Ascending aorta (tissue), 2 donors: ENCODE measurements at regions not wholly inside any gene's neighbourhood (a gene's known extent, or its start where the extent isn't known, plus 50 kb on each side); places are given as distances from the start of the nearest gene placed in this dataset.
A peak's percentile ranks its signal among the peaks of the same experiment; 100 is the strongest.

ENCODE experiments used
- DNase-seq, 2 donors: peaks; one replicate each; pipeline ENCODE4 v3.0.0-alpha.2; 2019; ENCODE audit warnings: low spot score in 2 of 2
- H3K27ac ChIP-seq, 2 donors: fragments of 200-600 bp; sonication (generic); one replicate each; pipeline ENCODE4 v1.5.1; 2016 to 2017; ENCODE audit warnings: mild to moderate bottlenecking in 1 of 2
- H3K27me3 ChIP-seq: fragments of 200-600 bp; sonication (generic); one replicate; pipeline ENCODE4 v1.5.1; 2017
- H3K36me3 ChIP-seq, 2 donors: fragments of 200-600 bp; sonication (generic); one replicate each; pipeline ENCODE4 v1.5.1; 2016
- H3K4me1 ChIP-seq, 2 donors: fragments of 200-600 bp; sonication (generic); one replicate each; pipeline ENCODE4 v1.5.1; 2016 to 2017; ENCODE audit warnings: mild to moderate bottlenecking in 1 of 2
- H3K4me3 ChIP-seq, 2 donors: fragments of 200-600 bp; sonication (generic); one replicate each; pipeline ENCODE4 v1.5.1; 2016 to 2017; ENCODE audit warnings: mild to moderate bottlenecking in 1 of 2
- H3K9me3 ChIP-seq, 2 donors: fragments of 200-600 bp; sonication (generic); one replicate each; pipeline ENCODE4 v1.5.1; 2016
- intact Hi-C: fragments of 100-400 bp; cut with DNase I; formaldehyde crosslinking; loops from one replicate; pipeline ENCODE4 v1.15.1; 2023
- TF ChIP-seq, protein P1 (sequence below), 3 experiments: fragments of 200-600 bp in 2 of 3; fragments of 450-650 bp in 1 of 3; sonication (generic) in 2 of 3; IDR thresholded peaks; one replicate each; pipeline ENCODE4 v1.5.1; 2016 to 2019; ENCODE audit warnings: antibody characterized with exemption in 3 of 3, mild to moderate bottlenecking in 1 of 3, moderate library complexity in 1 of 3

DNA sequence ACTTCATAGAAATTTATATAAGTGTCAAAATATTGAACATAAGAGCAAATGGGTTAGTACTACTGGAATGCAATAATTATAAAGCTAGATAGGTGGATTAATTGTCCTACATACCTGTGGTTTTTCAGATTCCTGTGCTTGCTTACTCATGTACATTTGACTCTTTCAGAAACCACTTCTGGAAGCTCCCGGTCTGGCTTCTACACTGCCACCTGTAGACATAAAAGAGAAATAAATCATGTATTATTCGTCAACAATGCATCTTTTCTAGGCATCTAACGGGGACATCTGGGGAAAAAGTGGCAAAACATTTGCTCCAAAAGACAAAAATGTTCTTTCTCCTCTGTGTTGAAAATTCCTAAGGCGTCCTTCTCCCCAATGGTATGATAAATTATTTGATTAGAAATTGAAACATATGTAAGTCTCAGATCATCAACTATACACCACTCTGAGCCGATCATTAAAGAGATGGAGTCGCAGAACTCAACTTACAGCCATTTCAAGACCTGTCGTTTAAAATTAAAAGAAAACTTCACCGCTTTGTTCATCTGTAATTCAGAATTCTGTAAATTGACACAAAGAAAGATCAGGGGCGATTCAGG lies 648.7 kb upstream of the DIPK2B start:
- H3K27ac ChIP-seq, result no peak overlapping the region
- H3K4me1 ChIP-seq, result no peaks in the 10 kb centered on the region
- peak overlapping the region in 1 of 2 donors; percentile 83 for H3K4me3 ChIP-seq
- no peaks in the 10 kb centered on the region for H3K27me3 ChIP-seq
- H3K9me3 ChIP-seq, result no peaks in the 10 kb centered on the region
- intact Hi-C loops, result no loop called here
- DNase-seq, result no peak
- no peaks in the 10 kb centered on the region for H3K36me3 ChIP-seq
- TF ChIP-seq, protein P1, sequence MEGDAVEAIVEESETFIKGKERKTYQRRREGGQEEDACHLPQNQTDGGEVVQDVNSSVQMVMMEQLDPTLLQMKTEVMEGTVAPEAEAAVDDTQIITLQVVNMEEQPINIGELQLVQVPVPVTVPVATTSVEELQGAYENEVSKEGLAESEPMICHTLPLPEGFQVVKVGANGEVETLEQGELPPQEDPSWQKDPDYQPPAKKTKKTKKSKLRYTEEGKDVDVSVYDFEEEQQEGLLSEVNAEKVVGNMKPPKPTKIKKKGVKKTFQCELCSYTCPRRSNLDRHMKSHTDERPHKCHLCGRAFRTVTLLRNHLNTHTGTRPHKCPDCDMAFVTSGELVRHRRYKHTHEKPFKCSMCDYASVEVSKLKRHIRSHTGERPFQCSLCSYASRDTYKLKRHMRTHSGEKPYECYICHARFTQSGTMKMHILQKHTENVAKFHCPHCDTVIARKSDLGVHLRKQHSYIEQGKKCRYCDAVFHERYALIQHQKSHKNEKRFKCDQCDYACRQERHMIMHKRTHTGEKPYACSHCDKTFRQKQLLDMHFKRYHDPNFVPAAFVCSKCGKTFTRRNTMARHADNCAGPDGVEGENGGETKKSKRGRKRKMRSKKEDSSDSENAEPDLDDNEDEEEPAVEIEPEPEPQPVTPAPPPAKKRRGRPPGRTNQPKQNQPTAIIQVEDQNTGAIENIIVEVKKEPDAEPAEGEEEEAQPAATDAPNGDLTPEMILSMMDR (IDR thresholded peaks at IDR 0.05), result peak in 2 of 3 experiments; percentile 11 to 25

DNA sequence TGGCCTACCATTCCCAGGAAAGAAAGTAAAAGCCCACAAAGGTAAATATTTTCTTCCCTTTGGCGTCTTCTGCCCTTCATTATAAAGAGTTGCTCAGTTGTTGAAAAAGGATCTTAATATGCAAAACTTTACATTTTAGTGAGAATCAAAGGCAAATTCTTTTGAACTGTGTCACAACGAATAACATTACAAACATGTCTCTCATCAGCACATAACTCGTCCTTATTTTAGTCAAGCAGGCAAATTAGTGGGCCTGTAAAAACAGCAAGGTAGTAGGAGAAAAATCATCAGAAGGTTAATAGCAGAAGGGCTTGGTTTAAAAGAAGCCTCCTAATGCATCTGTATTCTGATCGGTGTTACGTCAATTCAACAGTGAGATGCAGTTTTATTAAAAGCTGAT lies 647.3 kb upstream of the DIPK2B start:
- intact Hi-C loops, result no loop called here
- Histone ChIP-seq H3K4me3 (no peak overlapping the region), H3K27ac (no peak overlapping the region), H3K27me3 (no peaks in the 10 kb centered on the region), H3K4me1 (no peaks in the 10 kb centered on the region), H3K36me3 (no peaks in the 10 kb centered on the region), H3K9me3 (no peaks in the 10 kb centered on the region)
- DNase-seq, result no peak
- TF ChIP-seq, protein P1 (IDR thresholded peaks at IDR 0.05), result no peak

DNA sequence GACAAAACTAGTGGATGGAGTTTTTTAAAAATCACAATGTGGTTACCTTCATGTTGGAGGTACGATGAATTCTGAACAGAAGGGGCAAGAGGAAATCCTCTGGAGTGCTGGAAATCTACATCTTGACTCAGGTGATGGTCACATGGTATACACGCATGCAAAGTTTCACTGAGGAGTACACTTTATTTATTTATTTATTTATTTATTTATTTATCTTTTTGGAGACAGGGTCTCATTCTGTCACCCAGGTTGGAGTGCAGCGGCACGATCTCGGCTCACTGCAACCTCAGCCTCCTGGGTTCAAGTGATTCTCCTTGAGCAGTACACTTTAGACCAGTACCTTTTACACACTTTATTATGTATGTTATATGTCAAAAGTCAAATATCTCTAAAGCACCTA lies 645.7 kb upstream of the DIPK2B start:
- Histone ChIP-seq H3K27me3 (no peaks in the 10 kb centered on the region), H3K36me3 (no peaks in the 10 kb centered on the region), H3K27ac (no peak overlapping the region), H3K4me3 (no peak overlapping the region), H3K9me3 (no peaks in the 10 kb centered on the region), H3K4me1 (no peaks in the 10 kb centered on the region)
- TF ChIP-seq, protein P1 (IDR thresholded peaks at IDR 0.05), result no peak
- no peak for DNase-seq
- intact Hi-C loops, result no loop called here

DNA sequence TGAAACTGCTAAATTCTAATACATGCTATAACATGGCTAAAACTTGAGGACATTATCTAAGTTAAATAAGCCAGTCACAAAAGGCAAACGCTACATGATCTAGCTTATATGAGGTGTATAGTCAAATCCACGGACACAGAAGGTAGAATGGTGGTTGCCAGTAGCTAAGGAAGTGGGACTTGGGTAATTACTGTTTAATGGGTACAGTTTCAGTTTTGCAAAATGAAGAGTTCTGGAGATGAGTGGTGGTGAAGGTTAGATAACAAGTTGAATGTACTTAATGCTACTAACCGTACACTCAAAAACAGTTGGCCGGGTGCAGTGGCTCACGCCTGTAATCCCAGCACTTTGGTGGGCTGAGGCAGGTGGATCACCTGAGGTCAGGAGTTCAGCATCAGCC lies 644.5 kb upstream of the DIPK2B start:
- Histone ChIP-seq H3K27ac (no peak overlapping the region), H3K36me3 (no peaks in the 10 kb centered on the region), H3K27me3 (no peaks in the 10 kb centered on the region), H3K9me3 (no peaks in the 10 kb centered on the region), H3K4me3 (no peak overlapping the region), H3K4me1 (no peaks in the 10 kb centered on the region)
- intact Hi-C loops, result no loop called here
- TF ChIP-seq, protein P1 (IDR thresholded peaks at IDR 0.05), result no peak
- no peak for DNase-seq

DNA sequence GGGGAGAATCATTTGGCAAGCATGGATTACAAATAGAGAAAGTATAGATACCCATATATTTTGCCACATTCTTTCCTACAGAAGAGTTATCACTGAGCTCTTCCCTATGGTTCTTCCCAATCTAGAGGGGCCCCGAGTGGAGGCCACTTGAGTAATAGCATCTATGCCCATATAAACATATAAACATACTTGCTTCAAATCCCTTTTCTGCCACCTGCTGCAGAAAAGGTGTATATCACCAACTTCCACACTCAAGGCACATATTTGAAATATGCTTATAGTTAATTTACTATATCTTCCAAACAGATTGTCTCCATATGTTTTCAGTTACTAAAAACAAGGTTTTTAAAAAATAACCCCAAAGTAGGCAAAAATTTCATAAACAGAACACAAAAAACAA lies 642.8 kb upstream of the DIPK2B start:
- no peaks in the 10 kb centered on the region for H3K27me3 ChIP-seq
- H3K27ac ChIP-seq, result no peak overlapping the region
- TF ChIP-seq, protein P1 (IDR thresholded peaks at IDR 0.05), result peak in 1 of 3 experiments; percentile 10
- intact Hi-C loops, result no loop called here
- H3K4me1 ChIP-seq, result no peaks in the 10 kb centered on the region
- no peaks in the 10 kb centered on the region for H3K36me3 ChIP-seq
- DNase-seq, result no peak
- H3K4me3 ChIP-seq, result no peak overlapping the region
- no peaks in the 10 kb centered on the region for H3K9me3 ChIP-seq

GRCh38 chrX:45842926-45843315 lies 642.2 kb upstream of the DIPK2B start:
- DNase-seq, result no peak
- H3K9me3 ChIP-seq, result no peaks in the 10 kb centered on the region
- no peaks in the 10 kb centered on the region for H3K36me3 ChIP-seq
- H3K27ac ChIP-seq, result no peak overlapping the region
- no peaks in the 10 kb centered on the region for H3K27me3 ChIP-seq
- TF ChIP-seq, protein P1 (IDR thresholded peaks at IDR 0.05), result no peak
- intact Hi-C loops, result no loop called here
- no peak overlapping the region for H3K4me3 ChIP-seq
- H3K4me1 ChIP-seq, result no peaks in the 10 kb centered on the region
